ENCODE measurements at regions not wholly inside any gene's neighbourhood (a gene's known extent, or its start where the extent isn't known, plus 50 kb on each side); places are given as distances from the start of the nearest gene placed in this dataset.
A peak's percentile ranks its signal among the peaks of the same experiment; 100 is the strongest.

DNA sequence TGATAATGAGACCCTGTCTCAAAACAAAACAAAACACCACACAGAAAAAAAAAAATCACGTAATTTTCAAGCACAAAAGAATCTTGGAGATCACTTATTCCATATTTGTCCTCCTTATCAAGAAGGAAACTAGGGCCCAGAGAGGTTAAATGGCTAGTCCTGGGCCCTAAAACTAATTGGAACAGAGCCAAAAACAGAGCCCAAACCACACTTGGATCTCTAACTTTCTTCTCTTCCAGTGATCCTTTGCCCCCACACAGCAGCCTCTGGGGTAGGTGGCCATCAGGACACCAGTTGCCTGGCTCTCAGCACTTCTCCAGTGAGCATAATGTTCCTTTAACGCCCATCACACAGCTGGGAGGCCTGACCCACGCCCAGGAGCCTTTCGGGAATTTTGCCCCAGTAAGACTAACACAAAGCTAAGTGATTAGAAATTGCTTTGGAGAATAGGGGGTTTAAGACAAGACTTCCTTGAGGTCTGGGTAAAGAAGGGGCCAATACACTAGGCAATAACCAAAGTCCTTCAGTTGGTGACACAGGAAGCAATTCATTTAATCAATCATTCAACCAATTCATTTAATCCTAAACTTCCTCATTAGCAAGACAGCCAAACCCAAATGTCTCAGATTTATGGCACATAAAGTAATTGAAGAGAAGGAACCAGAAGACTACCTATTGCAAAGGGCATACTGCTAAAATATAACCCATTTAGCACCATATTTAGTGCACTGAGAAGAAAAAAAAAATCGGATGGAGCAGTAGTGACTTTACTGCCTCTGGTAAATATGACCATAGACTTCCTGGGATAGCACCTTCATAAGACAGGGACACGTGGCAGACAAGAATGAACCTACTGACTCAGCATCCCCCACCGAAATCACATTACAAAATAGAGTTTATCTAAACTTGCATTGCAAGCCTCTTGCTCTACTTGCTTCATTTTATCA lies 77.8 kb downstream of the ZNF608 start:
- TF ChIP-seq, protein P1, sequence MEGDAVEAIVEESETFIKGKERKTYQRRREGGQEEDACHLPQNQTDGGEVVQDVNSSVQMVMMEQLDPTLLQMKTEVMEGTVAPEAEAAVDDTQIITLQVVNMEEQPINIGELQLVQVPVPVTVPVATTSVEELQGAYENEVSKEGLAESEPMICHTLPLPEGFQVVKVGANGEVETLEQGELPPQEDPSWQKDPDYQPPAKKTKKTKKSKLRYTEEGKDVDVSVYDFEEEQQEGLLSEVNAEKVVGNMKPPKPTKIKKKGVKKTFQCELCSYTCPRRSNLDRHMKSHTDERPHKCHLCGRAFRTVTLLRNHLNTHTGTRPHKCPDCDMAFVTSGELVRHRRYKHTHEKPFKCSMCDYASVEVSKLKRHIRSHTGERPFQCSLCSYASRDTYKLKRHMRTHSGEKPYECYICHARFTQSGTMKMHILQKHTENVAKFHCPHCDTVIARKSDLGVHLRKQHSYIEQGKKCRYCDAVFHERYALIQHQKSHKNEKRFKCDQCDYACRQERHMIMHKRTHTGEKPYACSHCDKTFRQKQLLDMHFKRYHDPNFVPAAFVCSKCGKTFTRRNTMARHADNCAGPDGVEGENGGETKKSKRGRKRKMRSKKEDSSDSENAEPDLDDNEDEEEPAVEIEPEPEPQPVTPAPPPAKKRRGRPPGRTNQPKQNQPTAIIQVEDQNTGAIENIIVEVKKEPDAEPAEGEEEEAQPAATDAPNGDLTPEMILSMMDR (IDR thresholded peaks at IDR 0.05) = no peak

DNA sequence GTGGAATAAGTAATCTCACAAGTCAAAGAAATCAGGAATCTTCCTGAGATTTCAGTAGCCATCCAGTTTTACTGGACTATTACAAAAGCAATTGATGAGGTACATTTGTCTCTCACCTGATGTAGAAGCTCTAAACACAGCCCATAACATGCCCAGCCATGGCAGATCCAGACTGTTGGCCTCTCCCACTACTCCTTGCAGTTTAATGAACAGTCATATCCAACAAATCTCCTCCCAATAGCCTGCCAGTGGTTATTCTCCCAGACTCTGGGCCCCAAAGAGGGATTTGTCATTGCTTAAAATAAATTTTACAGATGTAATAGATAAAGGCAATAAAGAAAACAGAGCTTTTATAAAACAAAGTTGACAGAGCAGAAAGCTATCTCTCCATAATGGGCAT lies 80.8 kb downstream of the ZNF608 start:
- peaks cover 14% of the 10 kb centered on the region for H3K4me1 ChIP-seq

More for the DNA sequence above, 77.8 kb downstream of the ZNF608 start:
- intact Hi-C loops (cut with DNase I) = no loop called here
- Histone ChIP-seq H3K4me1 (no peaks in the 10 kb centered on the region), H3K9me3 (no peaks in the 10 kb centered on the region), H3K4me3 (no peak overlapping the region), H3K36me3 (no peaks in the 10 kb centered on the region), H3K27me3 (no peaks in the 10 kb centered on the region), H3K9ac (ENCODE audit: low read depth in 2 of 2, low read length in 2 of 2) (no peak overlapping the region), H3K27ac (no peak overlapping the region)
- no peak for DNase-seq

DNA sequence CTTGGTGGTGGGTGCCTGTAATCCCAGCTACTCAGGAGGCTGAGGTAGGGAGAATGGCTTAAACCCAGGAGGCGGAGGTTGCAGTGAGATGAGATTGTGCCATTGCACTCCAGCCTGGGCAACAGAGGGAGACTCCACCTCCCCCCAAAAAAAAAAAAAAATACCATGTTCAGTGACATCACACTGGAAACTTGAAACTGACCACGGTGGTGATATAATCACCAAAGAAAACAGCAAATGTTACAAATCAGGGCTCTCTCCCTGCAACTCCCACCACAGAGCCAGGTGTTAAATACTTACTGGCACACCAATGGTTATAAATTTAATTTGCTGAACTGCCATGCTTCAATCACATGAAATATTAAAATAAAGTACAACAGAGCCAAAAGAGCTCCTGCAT lies 81.4 kb downstream of the ZNF608 start:
- Histone ChIP-seq H3K4me3 (no peak overlapping the region), H3K27me3 (no peaks in the 10 kb centered on the region), H3K9me3 (no peaks in the 10 kb centered on the region), H3K4me1 (peaks cover 20% of the 10 kb centered on the region), H3K9ac (ENCODE audit: low read depth in 2 of 2, low read length in 2 of 2) (no peak overlapping the region), H3K36me3 (no peaks in the 10 kb centered on the region), H3K27ac (no peak overlapping the region)
- TF ChIP-seq, protein P1 (IDR thresholded peaks at IDR 0.05) = no peak
- intact Hi-C loops (cut with DNase I) = no loop called here
- DNase-seq = no peak

More for the DNA sequence above, 80.8 kb downstream of the ZNF608 start:
- Histone ChIP-seq H3K36me3 (no peaks in the 10 kb centered on the region), H3K27me3 (no peaks in the 10 kb centered on the region), H3K9ac (ENCODE audit: low read depth in 2 of 2, low read length in 2 of 2) (no peak overlapping the region), H3K27ac (no peak overlapping the region), H3K9me3 (no peaks in the 10 kb centered on the region), H3K4me3 (no peak overlapping the region)
- TF ChIP-seq, protein P1 (IDR thresholded peaks at IDR 0.05) = no peak
- DNase-seq = no peak
- intact Hi-C loops (cut with DNase I) = no loop called here

DNA sequence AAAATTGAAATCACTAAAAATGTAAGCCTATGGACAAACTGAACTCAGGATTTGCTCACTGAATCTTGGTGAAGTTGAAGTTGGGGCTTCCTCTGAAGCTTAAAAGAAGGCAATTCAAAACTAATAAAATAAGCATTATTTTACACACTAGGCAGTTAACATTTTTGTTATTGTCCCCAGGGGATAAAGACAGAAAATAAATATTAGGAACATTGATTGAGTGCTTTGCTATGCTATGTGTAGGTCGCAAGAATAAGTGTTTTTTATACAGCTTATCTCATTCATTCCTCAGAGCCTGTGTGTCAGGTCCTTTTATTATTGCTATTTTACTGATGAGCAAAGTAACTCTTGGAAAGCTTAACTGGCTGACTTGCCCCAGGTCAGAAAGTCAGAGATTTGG lies 82.2 kb downstream of the ZNF608 start:
- TF ChIP-seq, protein P1 (IDR thresholded peaks at IDR 0.05) = no peak
- Histone ChIP-seq H3K9me3 (no peaks in the 10 kb centered on the region), H3K4me1 (peaks cover 26% of the 10 kb centered on the region), H3K4me3 (no peak overlapping the region), H3K27me3 (no peaks in the 10 kb centered on the region), H3K9ac (ENCODE audit: low read depth in 2 of 2, low read length in 2 of 2) (no peak overlapping the region), H3K36me3 (no peaks in the 10 kb centered on the region), H3K27ac (no peak overlapping the region)
- intact Hi-C loops (cut with DNase I) = loop anchor here (5.0 kb wide), 1 partner anchor 78 kb away; no protein-coding TSS in a partner anchor
- no peak for DNase-seq

DNA sequence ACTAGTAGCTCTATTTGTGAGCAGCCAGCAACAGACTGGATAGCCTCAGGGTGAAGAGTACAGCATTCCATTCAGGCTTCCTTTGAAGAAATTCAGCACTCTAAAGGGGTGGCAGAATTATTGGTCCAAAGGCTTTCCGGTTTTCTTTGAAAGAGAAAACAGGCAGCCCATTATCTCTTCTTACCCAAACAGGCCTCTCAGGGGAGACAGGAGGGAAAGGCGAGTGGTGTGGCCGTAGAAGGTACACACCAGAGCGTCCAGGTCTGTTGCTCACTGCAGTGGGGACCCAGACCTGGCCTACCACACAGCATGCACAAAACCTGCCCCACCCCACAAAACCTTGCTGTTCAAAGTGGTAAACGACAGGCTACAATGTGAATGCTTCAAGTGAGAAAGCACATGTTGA lies 83.3 kb downstream of the ZNF608 start:
- Histone ChIP-seq H3K9ac (ENCODE audit: low read depth in 2 of 2, low read length in 2 of 2) (peak overlapping the region in 1 of 2 donors; percentile 30), H3K27ac (no peak overlapping the region), H3K4me3 (no peak overlapping the region), H3K4me1 (peaks cover 30% of the 10 kb centered on the region), H3K9me3 (no peaks in the 10 kb centered on the region), H3K36me3 (no peaks in the 10 kb centered on the region), H3K27me3 (no peaks in the 10 kb centered on the region)
- DNase-seq = no peak
- intact Hi-C loops (cut with DNase I) = loop anchor here (5.0 kb wide), 1 partner anchor 79 kb away; no protein-coding TSS in a partner anchor
- TF ChIP-seq, protein P1 (IDR thresholded peaks at IDR 0.05) = no peak

Data from colonic mucosa (tissue), 4 donors.